ENCODE measurements at regions not wholly inside any gene's neighbourhood (a gene's known extent, or its start where the extent isn't known, plus 50 kb on each side); places are given as distances from the start of the nearest gene placed in this dataset.
"Not testable (repeated sequence)": the region's sequence is repeated elsewhere in the genome, so short reads cannot be mapped to it uniquely, and the experiment has no call there.

- DNase-seq: peak; percentile 78
Observed at GRCh38 chr10:120208488-120208887, 248.5 kb upstream of the PLPP4 start.

- peak; percentile 94 for DNase-seq
Observed at GRCh38 chr10:120209124-120209762, 247.8 kb upstream of the PLPP4 start.

DNA sequence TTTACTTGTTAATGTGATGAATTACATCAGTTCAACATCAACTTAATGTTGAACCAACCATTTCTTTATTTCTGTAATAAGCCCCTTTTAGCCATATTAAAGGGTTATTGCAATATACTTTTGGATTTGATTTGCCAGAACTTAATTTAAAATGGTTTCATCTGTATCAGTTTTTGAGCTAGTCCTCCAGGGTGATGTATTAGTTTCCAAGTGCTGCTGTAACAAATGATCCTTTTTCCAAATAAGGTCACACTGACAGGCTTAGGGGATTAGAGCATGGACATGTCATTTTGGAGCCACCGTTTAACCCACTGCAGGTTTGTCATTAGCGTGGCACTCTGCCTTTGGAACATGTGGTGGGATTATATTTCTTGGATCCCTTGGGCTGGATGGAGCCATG lies 244.8 kb upstream of the PLPP4 start:
- no peak for DNase-seq

GRCh38 chr10:120213283-120213682 lies 243.7 kb upstream of the PLPP4 start:
- DNase-seq: not testable (repeated sequence)

GRCh38 chr10:120217736-120218135 lies 239.3 kb upstream of the PLPP4 start:
- DNase-seq: peak; percentile 11

DNA sequence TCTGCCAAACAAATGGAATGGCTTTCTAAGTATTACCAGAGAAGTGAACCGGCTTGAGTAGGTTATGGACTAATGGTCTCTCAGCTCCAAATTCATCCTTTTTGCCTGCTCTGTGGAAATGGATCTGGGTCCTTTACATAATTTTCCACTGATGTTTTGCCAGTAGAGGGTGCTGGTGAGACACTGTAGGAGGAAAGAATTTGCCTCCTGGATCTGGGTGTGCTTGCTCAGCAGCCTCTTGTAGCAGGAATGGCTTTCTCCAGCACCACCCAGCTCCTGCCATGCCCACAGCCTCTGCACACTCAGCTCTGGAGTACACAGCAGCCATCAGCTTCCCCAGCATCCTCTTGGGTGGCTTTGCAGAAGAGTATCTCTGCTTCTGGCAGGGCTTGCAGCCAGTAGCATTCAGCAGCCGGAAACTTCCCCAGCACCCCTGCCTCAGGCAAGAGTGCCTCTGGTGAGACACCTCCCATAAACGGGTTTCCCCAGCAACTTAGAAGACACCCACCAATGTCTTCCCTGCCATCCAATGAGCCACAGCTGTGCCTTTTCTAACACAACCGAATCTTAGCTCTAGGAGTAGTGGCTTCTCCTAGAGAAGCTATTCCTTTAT lies 235.0 kb upstream of the PLPP4 start:
- peak; percentile 84 for DNase-seq

- no peak for DNase-seq
Observed at GRCh38 chr10:120229641-120230040, 227.4 kb upstream of the PLPP4 start.

DNA sequence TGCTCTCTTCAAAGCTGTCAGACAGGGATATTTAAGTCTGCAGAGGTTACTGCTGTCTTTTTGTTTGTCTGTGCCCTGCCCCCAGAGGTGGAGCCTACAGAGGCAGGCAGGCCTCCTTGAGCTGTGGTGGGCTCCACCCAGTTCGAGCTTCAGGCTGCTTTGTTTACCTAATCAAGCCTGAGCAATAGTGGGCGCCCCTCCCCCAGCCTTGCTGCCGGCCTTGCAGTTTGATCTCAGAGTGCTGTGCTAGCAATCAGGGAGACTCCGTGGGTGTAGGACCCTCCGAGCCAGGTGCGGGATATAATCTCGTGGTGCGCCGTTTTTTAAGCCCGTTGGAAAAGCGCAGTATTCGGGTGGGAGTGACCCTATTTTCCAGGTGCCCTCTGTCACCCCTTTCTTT lies 217.3 kb upstream of the PLPP4 start:
- DNase-seq: not testable (repeated sequence)

GRCh38 chr10:120251821-120252442 lies 205.1 kb upstream of the PLPP4 start:
- peak; percentile 6 for DNase-seq

GRCh38 chr10:120253131-120253530 lies 203.9 kb upstream of the PLPP4 start:
- DNase-seq: peak; percentile 39

DNA sequence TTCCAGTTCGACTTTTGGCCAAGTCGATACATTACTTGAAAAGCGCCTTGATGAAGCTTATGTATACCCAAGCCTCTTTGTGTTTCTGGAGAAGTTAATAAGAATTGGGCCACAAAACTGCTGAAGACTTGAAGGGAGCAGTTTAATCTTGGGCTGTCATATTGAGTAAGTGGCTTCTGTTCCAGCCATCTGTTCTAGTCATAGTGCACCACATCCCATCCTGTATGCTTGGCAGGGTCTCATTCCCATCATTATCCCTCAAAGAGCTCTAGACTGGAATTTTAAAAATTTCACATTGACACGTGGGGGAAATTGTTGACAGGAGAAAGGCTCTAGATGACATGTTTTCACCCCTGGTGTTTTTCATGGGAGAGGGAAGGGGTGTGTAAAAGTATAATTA lies 196.6 kb upstream of the PLPP4 start:
- peak; percentile 17 for DNase-seq

- no peak for DNase-seq
Observed at GRCh38 chr10:120262857-120263547, 194.0 kb upstream of the PLPP4 start.

GRCh38 chr10:120266022-120266421 lies 191.0 kb upstream of the PLPP4 start:
- peak; percentile 40 for DNase-seq

DNA sequence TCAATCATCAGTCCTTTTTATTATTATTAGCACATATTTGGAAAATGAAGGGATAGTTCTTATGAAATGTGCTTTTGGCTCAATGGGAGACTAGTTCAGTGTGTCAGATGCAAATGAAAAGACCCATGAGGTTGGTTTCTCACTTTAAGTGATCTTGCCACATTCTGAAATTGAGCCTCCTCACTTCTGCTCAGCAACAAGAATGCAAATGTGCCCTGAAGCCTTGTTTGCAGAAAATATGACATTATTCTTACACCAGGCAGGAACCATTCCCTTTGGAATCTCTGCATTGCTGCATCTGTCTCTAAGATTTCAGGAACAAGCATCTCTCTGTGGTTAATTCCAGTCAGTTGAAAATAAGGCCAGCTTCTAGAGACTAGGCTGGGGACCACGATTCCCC lies 186.1 kb upstream of the PLPP4 start:
- no peak for DNase-seq

DNA sequence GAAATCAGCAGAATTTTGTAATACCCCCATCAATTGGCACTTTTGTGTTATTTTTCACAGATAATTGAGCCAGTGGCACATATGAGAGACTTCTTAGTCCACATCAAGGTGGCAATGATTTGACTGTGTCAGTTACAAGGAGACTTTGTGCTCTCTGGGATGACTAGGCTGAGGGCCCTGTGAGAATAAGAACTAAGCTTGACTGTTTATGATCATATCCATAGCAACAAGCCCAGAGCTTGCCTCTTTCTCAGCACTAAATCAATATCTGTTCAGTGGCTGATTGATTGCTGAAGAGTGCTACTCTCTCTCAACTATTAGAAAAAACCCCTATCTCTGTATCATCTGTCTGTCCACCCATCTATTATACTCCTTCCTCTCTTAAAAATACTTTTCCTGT lies 185.3 kb upstream of the PLPP4 start:
- DNase-seq: no peak

- no peak for DNase-seq
Observed at GRCh38 chr10:120272350-120272749, 184.7 kb upstream of the PLPP4 start.

- no peak for DNase-seq
Observed at GRCh38 chr10:120278069-120278468, 179.0 kb upstream of the PLPP4 start.

- no peak for DNase-seq
Observed at GRCh38 chr10:120279196-120279595, 177.8 kb upstream of the PLPP4 start.

DNA sequence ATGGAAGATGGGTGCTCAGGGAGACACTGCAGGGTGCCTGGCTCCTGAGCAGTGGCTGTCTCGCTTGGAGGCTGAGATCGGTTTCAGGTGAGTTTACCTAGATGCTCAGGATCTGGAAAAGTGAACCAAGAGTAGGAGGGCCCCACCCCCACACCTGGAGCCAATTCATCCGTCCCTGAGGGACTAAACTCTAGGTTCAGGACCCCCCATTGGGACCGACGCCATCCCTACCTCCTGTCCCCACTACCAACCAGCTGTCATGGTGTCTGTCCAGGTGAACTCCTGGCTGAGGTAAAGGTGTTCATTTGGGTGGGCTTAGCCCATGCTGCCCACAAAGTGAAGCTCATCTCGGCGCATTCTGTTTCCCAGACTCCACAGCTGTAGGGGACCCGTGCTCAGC lies 174.6 kb upstream of the PLPP4 start:
- DNase-seq: peak; percentile 37

DNA sequence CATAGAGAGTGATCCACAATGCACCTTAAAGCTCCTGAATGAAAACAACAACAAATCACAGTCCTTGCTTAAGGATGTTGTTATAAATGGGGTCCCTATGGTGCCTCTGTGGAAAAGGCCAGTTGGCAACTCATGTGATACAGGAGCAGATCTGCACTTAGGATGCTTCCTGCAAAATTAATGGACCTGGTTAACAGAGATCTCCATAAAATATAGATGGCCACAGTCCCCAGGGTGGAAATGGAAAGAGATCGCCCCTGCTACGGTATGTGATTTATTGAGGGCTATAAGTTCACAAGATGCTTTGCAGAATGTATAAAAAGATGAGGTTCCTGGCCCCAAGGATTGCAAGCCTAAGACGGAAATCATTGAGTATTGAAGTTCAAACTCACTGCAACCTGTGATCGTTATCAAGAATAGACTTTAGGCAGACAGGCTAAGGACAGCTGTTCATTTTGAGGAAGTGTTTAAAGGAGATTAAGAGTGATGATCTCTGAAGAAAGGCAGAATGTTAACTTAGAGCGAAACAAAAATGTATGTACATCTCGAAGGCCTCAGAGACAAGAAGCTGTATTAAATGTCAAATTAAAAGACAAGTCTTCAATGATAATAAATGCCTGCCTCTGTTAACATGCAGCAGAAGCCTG lies 174.1 kb upstream of the PLPP4 start:
- DNase-seq: no peak

- no peak for DNase-seq
Observed at GRCh38 chr10:120285408-120285807, 171.6 kb upstream of the PLPP4 start.

DNA sequence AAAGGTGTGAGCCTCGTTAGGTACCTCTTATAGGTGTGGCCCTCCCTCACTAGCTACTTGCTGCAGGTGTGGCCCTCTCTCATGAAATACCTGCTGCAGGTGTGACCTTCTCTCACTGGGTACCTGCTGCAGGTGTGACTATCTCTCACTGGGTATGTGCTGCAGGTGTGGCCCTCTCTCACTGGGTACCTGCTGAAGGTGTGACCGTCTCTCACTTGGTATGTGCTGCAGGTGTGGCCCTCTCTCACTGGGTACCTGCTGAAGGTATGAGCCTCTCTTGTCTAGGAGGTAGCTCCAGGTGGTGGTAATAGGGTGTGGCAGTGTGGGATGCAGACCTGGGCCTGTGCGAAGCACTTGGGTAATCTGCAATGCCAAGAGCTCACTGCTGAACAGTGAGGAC lies 170.7 kb upstream of the PLPP4 start:
- DNase-seq: no peak

DNA sequence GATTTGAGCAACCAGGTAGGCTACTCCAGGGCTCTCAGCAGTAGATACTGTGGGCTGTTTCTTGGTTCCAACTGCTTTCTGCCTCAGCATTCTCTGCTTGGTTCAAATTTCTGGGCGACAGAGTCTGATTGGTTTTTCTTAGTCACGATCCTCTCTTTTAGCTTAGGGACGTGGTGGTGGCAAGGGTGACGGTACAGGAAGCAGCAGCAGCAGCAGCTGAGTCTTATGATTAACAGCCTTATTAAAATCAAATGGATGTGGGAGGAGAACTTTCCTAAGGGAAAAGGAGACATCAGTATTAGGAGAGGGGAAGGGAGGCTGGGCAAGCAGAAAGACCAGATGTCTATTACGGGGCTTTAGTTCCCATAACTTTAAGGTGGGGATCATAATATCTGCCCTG lies 156.5 kb upstream of the PLPP4 start:
- no peak for DNase-seq

Measured in NCI-H69 (cell line).